RWPE1 (cell line): ENCODE measurements at regions not wholly inside any gene's neighbourhood (a gene's known extent, or its start where the extent isn't known, plus 50 kb on each side); places are given as distances from the start of the nearest gene placed in this dataset.

Experiments used
- CTCF ChIA-PET: fragments of 350-600 bp; sonication (Branson Sonifier 250); formaldehyde crosslinking; extraction: SDS; loops from one replicate; lab custom pipeline; 2021; lab: Yijun Ruan, JAX
- POLR2A ChIA-PET: fragments of 400-600 bp; formaldehyde crosslinking; extraction: SDS; loops from one replicate; lab custom pipeline; 2020; ENCODE audit warnings: antibody characterized with exemption; ENCODE audit not compliant: low non-redundant PET; lab: Yijun Ruan, JAX
- DNase-seq: peaks from one replicate; pipeline ENCODE4 v3.0.0; 2012; ENCODE audit warnings: low spot score
- H3K27ac ChIP-seq: fragments of 450-650 bp; 2 replicates; pipeline ENCODE4 v1.5.1; 2017
- TF ChIP-seq, protein P1 (sequence below): fragments of 450-650 bp; conservative IDR thresholded peaks from 2 replicates; pipeline ENCODE4 v1.5.1; 2017; ENCODE audit warnings: low read depth, mild to moderate bottlenecking

DNA sequence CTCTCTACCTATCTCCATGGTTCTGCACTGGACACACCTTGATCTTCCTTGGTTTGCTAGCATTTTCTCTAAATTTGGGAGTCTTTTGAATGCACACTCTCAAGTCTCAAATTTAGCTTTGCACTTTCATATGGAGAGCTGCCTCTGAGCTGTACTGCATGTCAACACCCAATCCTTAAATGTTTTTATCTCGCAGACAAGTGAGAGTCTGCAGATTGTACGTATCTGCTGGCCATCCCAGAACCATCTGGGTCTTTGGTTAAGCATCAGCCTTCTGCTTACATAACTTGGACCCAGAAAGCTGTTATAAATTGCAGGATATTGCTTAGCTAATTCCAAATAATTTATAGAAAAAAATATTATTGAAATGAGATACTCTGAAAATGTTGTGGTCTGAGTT, 111.4 kb upstream of the GRAMD2B start:
- ChIA-PET POLR2A (no interaction called here), CTCF (no interaction called here)
- H3K27ac ChIP-seq, result no peak overlapping the region
- TF ChIP-seq, protein P1, sequence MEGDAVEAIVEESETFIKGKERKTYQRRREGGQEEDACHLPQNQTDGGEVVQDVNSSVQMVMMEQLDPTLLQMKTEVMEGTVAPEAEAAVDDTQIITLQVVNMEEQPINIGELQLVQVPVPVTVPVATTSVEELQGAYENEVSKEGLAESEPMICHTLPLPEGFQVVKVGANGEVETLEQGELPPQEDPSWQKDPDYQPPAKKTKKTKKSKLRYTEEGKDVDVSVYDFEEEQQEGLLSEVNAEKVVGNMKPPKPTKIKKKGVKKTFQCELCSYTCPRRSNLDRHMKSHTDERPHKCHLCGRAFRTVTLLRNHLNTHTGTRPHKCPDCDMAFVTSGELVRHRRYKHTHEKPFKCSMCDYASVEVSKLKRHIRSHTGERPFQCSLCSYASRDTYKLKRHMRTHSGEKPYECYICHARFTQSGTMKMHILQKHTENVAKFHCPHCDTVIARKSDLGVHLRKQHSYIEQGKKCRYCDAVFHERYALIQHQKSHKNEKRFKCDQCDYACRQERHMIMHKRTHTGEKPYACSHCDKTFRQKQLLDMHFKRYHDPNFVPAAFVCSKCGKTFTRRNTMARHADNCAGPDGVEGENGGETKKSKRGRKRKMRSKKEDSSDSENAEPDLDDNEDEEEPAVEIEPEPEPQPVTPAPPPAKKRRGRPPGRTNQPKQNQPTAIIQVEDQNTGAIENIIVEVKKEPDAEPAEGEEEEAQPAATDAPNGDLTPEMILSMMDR, result no peak
- no peak for DNase-seq

- TF ChIP-seq, protein P1, result no peak
- no peak for DNase-seq
- no peak overlapping the region for H3K27ac ChIP-seq
- ChIA-PET POLR2A (no interaction called here), CTCF (interaction anchor here (0.6 kb wide), 1 partner anchor 190 kb away, joined by 3 read pairs; no protein-coding TSS in a partner anchor)
These were observed 107.9 kb upstream of the GRAMD2B start for GRCh38 chr5:126315341-126315740.

GRCh38 chr5:126332326-126332725, 90.9 kb upstream of the GRAMD2B start:
- DNase-seq, result no peak
- TF ChIP-seq, protein P1, result no peak
- CTCF ChIA-PET, result interaction anchor here (0.6 kb wide), 1 partner anchor 317 kb away, joined by 4 read pairs; no protein-coding TSS in a partner anchor
- POLR2A ChIA-PET, result no interaction called here
- H3K27ac ChIP-seq, result no peak overlapping the region

DNA sequence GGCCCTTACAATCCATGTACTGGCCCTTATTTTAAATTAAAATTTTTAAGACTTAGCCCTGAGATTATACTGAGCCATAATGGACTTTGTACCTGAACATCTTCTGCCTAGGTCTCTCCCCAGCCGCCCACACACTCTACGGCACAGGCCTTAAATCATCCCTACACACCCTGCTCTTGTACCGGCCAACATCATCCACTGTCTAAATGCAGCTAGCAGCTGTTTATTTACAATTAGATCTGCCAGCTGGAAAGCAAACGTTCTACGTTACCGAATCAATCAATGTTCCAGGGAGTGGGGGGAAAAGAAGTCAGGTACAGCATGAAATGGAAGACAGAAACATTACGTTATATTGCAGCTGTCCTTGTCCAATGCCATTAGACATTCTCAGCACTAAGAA, 88.4 kb upstream of the GRAMD2B start:
- POLR2A ChIA-PET, result no interaction called here
- no peak overlapping the region for H3K27ac ChIP-seq
- TF ChIP-seq, protein P1, result no peak
- CTCF ChIA-PET, result interaction anchor here (0.6 to 0.7 kb wide), 2 partner anchors 21 to 448 kb away, joined by 3 to 4 read pairs; no protein-coding TSS in a partner anchor
- no peak for DNase-seq

DNA sequence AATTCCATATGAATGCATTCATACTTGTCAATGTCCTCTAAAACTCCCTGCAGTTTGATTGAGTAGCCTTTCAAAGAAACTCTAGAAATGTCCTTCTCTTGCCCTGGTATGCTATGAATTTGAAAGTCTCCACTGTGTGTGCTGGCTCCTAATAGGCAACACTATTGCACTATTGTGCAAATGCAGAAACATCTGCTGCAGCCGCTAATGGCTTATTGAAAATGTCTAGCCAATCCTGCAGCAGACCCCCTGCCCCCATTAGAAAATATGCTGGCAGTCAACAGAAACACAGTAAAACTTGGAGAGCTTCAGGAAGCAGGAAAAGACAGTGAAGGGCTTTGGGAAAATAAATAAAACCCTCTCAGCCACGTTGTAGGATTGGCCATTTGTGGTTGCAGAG, 87.3 kb upstream of the GRAMD2B start:
- POLR2A ChIA-PET, result no interaction called here
- no peak overlapping the region for H3K27ac ChIP-seq
- CTCF ChIA-PET, result no interaction called here
- TF ChIP-seq, protein P1, result no peak
- no peak for DNase-seq

DNA sequence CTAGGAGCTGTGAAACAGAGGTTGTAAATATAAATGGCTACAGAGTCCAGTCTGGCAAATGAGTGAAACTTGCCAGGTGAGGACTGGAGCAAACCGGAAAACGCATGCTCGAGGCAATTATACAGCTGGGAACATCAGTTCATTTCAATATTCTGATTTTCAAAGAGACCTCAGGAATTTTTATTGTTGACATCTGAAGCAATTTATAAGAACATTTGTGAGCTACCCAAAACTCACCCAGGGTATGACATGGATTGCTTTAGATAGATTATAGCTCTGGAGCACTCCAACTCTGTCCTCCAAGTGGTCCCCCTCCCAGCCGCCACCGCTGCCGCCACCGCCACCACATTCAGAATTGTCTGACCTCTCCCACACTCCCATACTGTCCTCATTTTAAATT, 84.6 kb upstream of the GRAMD2B start:
- ChIA-PET CTCF (interaction anchor here (0.6 to 3.5 kb wide), 7 partner anchors 11 to 256 kb away, joined by 3 to 20 read pairs (median 3); partner anchors contain the start of gene ALDH7A1), POLR2A (no interaction called here)
- TF ChIP-seq, protein P1, result no peak
- no peak overlapping the region for H3K27ac ChIP-seq
- DNase-seq, result no peak
